ENCODE measurements at regions not wholly inside any gene's neighbourhood (a gene's known extent, or its start where the extent isn't known, plus 50 kb on each side); places are given as distances from the start of the nearest gene placed in this dataset.

- Histone ChIP-seq H3K4me2 (ENCODE audit: low read length) (no peak overlapping the region), H3K27me3 (ENCODE audit: low read depth, low read length) (peaks cover 81% of the 10 kb centered on the region), H3K36me3 (replicated peaks; ENCODE audit: low read depth, low read length) (no peaks in the 10 kb centered on the region), H4K20me1 (ENCODE audit: insufficient read depth, low read length) (no peaks in the 10 kb centered on the region), H3K79me2 (ENCODE audit: low read length) (no peaks in the 10 kb centered on the region), H3K9me3 (ENCODE audit: insufficient read depth, low read length) (no peaks in the 10 kb centered on the region), H2AFZ (ENCODE audit: low read depth, low read length) (no peak overlapping the region), H3K27ac (ENCODE audit: low read length) (no peak overlapping the region), H3K4me1 (ENCODE audit: low read length) (no peaks in the 10 kb centered on the region), H3K9ac (ENCODE audit: low read length) (no peak overlapping the region), H3K4me3 (ENCODE audit: low read length) (no peak overlapping the region)
- TF ChIP-seq EZH2phosphoT487 (IDR thresholded peaks at IDR 0.05; ENCODE audit: low read depth), result no peak
- TF ChIP-seq CTCF (IDR thresholded peaks at IDR 0.05; ENCODE audit: low read depth, low read length), result no peak
These were observed 339.2 kb upstream of the JAG1 start for GRCh38 chr20:11012975-11013374.

- TF ChIP-seq CTCF (IDR thresholded peaks at IDR 0.05; ENCODE audit: low read depth, low read length) (no peak), EZH2phosphoT487 (IDR thresholded peaks at IDR 0.05; ENCODE audit: low read depth) (no peak)
These were observed 340.0 kb upstream of the JAG1 start for GRCh38 chr20:11013801-11014200.

GRCh38 chr20:11015440-11015839 lies 341.6 kb upstream of the JAG1 start:
- Histone ChIP-seq H3K4me3 (ENCODE audit: low read length) (no peak overlapping the region), H3K9ac (ENCODE audit: low read length) (no peak overlapping the region), H3K79me2 (ENCODE audit: low read length) (no peaks in the 10 kb centered on the region), H3K36me3 (replicated peaks; ENCODE audit: low read depth, low read length) (no peaks in the 10 kb centered on the region), H3K27me3 (ENCODE audit: low read depth, low read length) (peaks cover 73% of the 10 kb centered on the region), H3K9me3 (ENCODE audit: insufficient read depth, low read length) (no peaks in the 10 kb centered on the region), H3K27ac (ENCODE audit: low read length) (no peak overlapping the region), H4K20me1 (ENCODE audit: insufficient read depth, low read length) (no peaks in the 10 kb centered on the region), H2AFZ (ENCODE audit: low read depth, low read length) (no peak overlapping the region), H3K4me2 (ENCODE audit: low read length) (no peak overlapping the region), H3K4me1 (ENCODE audit: low read length) (no peaks in the 10 kb centered on the region)
- no peak for TF ChIP-seq EZH2phosphoT487 (IDR thresholded peaks at IDR 0.05; ENCODE audit: low read depth)

More at GRCh38 chr20:11013801-11014200, 340.0 kb upstream of the JAG1 start:
- Histone ChIP-seq H3K27ac (ENCODE audit: low read length) (no peak overlapping the region), H3K4me3 (ENCODE audit: low read length) (no peak overlapping the region), H3K9ac (ENCODE audit: low read length) (no peak overlapping the region), H3K4me2 (ENCODE audit: low read length) (no peak overlapping the region), H3K36me3 (replicated peaks; ENCODE audit: low read depth, low read length) (no peaks in the 10 kb centered on the region), H3K4me1 (ENCODE audit: low read length) (no peaks in the 10 kb centered on the region), H3K79me2 (ENCODE audit: low read length) (no peaks in the 10 kb centered on the region), H3K9me3 (ENCODE audit: insufficient read depth, low read length) (no peaks in the 10 kb centered on the region), H2AFZ (ENCODE audit: low read depth, low read length) (no peak overlapping the region), H3K27me3 (ENCODE audit: low read depth, low read length) (peaks cover 82% of the 10 kb centered on the region), H4K20me1 (ENCODE audit: insufficient read depth, low read length) (no peaks in the 10 kb centered on the region)

- no peaks in the 10 kb centered on the region for H4K20me1 ChIP-seq (ENCODE audit: insufficient read depth, low read length)
These were observed 343.6 kb upstream of the JAG1 start for GRCh38 chr20:11017446-11017845.

More at GRCh38 chr20:11017446-11017845, 343.6 kb upstream of the JAG1 start:
- no peak overlapping the region for H2AFZ ChIP-seq (ENCODE audit: low read depth, low read length)
- H3K4me2 ChIP-seq (ENCODE audit: low read length), result no peak overlapping the region
- peaks cover 55% of the 10 kb centered on the region for H3K27me3 ChIP-seq (ENCODE audit: low read depth, low read length)
- H3K27ac ChIP-seq (ENCODE audit: low read length), result no peak overlapping the region
- TF ChIP-seq CTCF (IDR thresholded peaks at IDR 0.05; ENCODE audit: low read depth, low read length) (no peak), EZH2phosphoT487 (IDR thresholded peaks at IDR 0.05; ENCODE audit: low read depth) (no peak)
- no peaks in the 10 kb centered on the region for H3K4me1 ChIP-seq (ENCODE audit: low read length)
- H3K4me3 ChIP-seq (ENCODE audit: low read length), result no peak overlapping the region
- no peak overlapping the region for H3K9ac ChIP-seq (ENCODE audit: low read length)
- H3K36me3 ChIP-seq (replicated peaks; ENCODE audit: low read depth, low read length), result no peaks in the 10 kb centered on the region
- no peaks in the 10 kb centered on the region for H3K79me2 ChIP-seq (ENCODE audit: low read length)
- no peaks in the 10 kb centered on the region for H3K9me3 ChIP-seq (ENCODE audit: insufficient read depth, low read length)

Measured in OCI-LY3 (cell line).